ENCODE measurements at regions not wholly inside any gene's neighbourhood (a gene's known extent, or its start where the extent isn't known, plus 50 kb on each side); places are given as distances from the start of the nearest gene placed in this dataset.

GRCh38 chr2:22274661-22275060 lies 1110.3 kb upstream of the KLHL29 start:
- TF ChIP-seq, protein P1, sequence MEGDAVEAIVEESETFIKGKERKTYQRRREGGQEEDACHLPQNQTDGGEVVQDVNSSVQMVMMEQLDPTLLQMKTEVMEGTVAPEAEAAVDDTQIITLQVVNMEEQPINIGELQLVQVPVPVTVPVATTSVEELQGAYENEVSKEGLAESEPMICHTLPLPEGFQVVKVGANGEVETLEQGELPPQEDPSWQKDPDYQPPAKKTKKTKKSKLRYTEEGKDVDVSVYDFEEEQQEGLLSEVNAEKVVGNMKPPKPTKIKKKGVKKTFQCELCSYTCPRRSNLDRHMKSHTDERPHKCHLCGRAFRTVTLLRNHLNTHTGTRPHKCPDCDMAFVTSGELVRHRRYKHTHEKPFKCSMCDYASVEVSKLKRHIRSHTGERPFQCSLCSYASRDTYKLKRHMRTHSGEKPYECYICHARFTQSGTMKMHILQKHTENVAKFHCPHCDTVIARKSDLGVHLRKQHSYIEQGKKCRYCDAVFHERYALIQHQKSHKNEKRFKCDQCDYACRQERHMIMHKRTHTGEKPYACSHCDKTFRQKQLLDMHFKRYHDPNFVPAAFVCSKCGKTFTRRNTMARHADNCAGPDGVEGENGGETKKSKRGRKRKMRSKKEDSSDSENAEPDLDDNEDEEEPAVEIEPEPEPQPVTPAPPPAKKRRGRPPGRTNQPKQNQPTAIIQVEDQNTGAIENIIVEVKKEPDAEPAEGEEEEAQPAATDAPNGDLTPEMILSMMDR (conservative IDR thresholded peaks at IDR 0.05 in 1 of 2, IDR thresholded peaks at IDR 0.05 in 1 of 2; ENCODE audit: low read depth in 1 of 2, low read length in 2 of 2): no peak
- no peak for TF ChIP-seq EZH2 (IDR thresholded peaks at IDR 0.05; ENCODE audit: low read length, missing control alignments)
